ENCODE measurements at regions not wholly inside any gene's neighbourhood (a gene's known extent, or its start where the extent isn't known, plus 50 kb on each side); places are given as distances from the start of the nearest gene placed in this dataset.

- H3K9me3 Mint-ChIP-seq = peaks cover 3% of the 10 kb centered on the region
- no peak for TF ChIP-seq CTCF (IDR thresholded peaks at IDR 0.05)
Observed at GRCh38 chr1:188660572-188660971, 1817.1 kb downstream of the BRINP3 start.

GRCh38 chr1:188665477-188665876 lies 1812.2 kb downstream of the BRINP3 start:
- ChIA-PET CTCF (no interaction called here), POLR2A (no interaction called here)
- Histone ChIP-seq H3K9me3 (ENCODE audit: control insufficient read depth in 1 of 2, insufficient read depth in 1 of 2, low read length in 2 of 2) (no peaks in the 10 kb centered on the region), H3K4me1 (ENCODE audit: insufficient read depth, low read length) (no peaks in the 10 kb centered on the region), H3K27ac (ENCODE audit: low read depth in 1 of 2, low read length in 2 of 2) (no peak overlapping the region), H3K4me3 (ENCODE audit: low read length) (no peak overlapping the region), H3K27me3 (ENCODE audit: control insufficient read depth in 1 of 2, insufficient read depth in 2 of 2, low read length in 2 of 2) (no peaks in the 10 kb centered on the region), H3K36me3 (ENCODE audit: insufficient read depth, low read length) (no peaks in the 10 kb centered on the region)
- no peak overlapping the region for H3K27ac Mint-ChIP-seq
- peaks cover 8% of the 10 kb centered on the region for H3K9me3 Mint-ChIP-seq
- H3K27me3 Mint-ChIP-seq = no peaks in the 10 kb centered on the region
- intact Hi-C loops (cut with DNase I, micrococcal nuclease) = no loop called here
- no peak for ATAC-seq (ENCODE audit: poor library complexity)
- H3K4me1 Mint-ChIP-seq (ENCODE audit: low read depth) = no peaks in the 10 kb centered on the region
- DNase-seq = no peak
- no peak for TF ChIP-seq CTCF (IDR thresholded peaks at IDR 0.05)
- H3K36me3 Mint-ChIP-seq (ENCODE audit: low read depth) = no peaks in the 10 kb centered on the region
- no peak overlapping the region for H3K4me3 Mint-ChIP-seq

More at GRCh38 chr1:188660572-188660971, 1817.1 kb downstream of the BRINP3 start:
- no peak for DNase-seq
- Mint-ChIP-seq H3K36me3 (ENCODE audit: low read depth) (no peaks in the 10 kb centered on the region), H3K4me3 (no peak overlapping the region), H3K4me1 (ENCODE audit: low read depth) (no peaks in the 10 kb centered on the region), H3K27me3 (no peaks in the 10 kb centered on the region), H3K27ac (no peak overlapping the region)
- H3K36me3 ChIP-seq (ENCODE audit: insufficient read depth, low read length) = no peaks in the 10 kb centered on the region
- no peaks in the 10 kb centered on the region for H3K27me3 ChIP-seq (ENCODE audit: control insufficient read depth in 1 of 2, insufficient read depth in 2 of 2, low read length in 2 of 2)
- H3K4me1 ChIP-seq (ENCODE audit: insufficient read depth, low read length) = no peaks in the 10 kb centered on the region
- H3K27ac ChIP-seq (ENCODE audit: low read depth in 1 of 2, low read length in 2 of 2) = no peak overlapping the region
- intact Hi-C loops (cut with DNase I, micrococcal nuclease) = no loop called here
- H3K9me3 ChIP-seq (ENCODE audit: control insufficient read depth in 1 of 2, insufficient read depth in 1 of 2, low read length in 2 of 2) = peaks cover 0 to 5% of the 10 kb centered on the region in 2 experiments
- H3K4me3 ChIP-seq (ENCODE audit: low read length) = no peak overlapping the region
- ChIA-PET POLR2A (no interaction called here), CTCF (no interaction called here)
- ATAC-seq (ENCODE audit: poor library complexity) = no peak

DNA sequence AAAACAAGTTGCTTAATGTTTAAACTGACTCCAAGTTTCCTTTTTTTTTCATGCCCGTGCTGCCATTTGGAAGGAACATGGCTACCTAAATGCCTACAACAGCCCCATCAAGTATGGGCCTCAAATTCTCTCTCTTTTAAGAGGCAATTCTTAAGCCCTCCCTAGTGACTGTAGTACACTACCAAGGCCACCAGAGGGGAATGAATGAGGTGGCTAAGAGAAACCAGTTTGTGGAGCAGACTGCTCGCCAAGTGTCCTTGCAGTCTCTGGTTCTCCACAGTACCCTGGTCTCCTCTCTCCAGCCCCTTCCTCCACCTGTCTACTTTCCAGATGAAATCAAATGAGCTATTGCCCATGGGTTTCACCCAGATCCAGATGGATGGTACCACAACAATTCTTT lies 1809.6 kb downstream of the BRINP3 start:
- Histone ChIP-seq H3K27ac (ENCODE audit: low read depth in 1 of 2, low read length in 2 of 2) (no peak overlapping the region), H3K4me3 (ENCODE audit: low read length) (no peak overlapping the region), H3K27me3 (ENCODE audit: control insufficient read depth in 1 of 2, insufficient read depth in 2 of 2, low read length in 2 of 2) (no peaks in the 10 kb centered on the region), H3K36me3 (ENCODE audit: insufficient read depth, low read length) (no peaks in the 10 kb centered on the region), H3K9me3 (ENCODE audit: control insufficient read depth in 1 of 2, insufficient read depth in 1 of 2, low read length in 2 of 2) (no peaks in the 10 kb centered on the region), H3K4me1 (ENCODE audit: insufficient read depth, low read length) (no peaks in the 10 kb centered on the region)
- no peak for ATAC-seq (ENCODE audit: poor library complexity)
- intact Hi-C loops (cut with DNase I, micrococcal nuclease) = no loop called here
- H3K4me1 Mint-ChIP-seq (ENCODE audit: low read depth) = no peaks in the 10 kb centered on the region
- no peak overlapping the region for H3K27ac Mint-ChIP-seq
- DNase-seq = no peak
- H3K36me3 Mint-ChIP-seq (ENCODE audit: low read depth) = no peaks in the 10 kb centered on the region
- no peak overlapping the region for H3K4me3 Mint-ChIP-seq
- POLR2A ChIA-PET = no interaction called here
- H3K27me3 Mint-ChIP-seq = no peaks in the 10 kb centered on the region
- peaks cover 10% of the 10 kb centered on the region for H3K9me3 Mint-ChIP-seq
- CTCF ChIA-PET = no interaction called here
- TF ChIP-seq CTCF (IDR thresholded peaks at IDR 0.05) = no peak
